GM10248 (cell line): ENCODE measurements at regions not wholly inside any gene's neighbourhood (a gene's known extent, or its start where the extent isn't known, plus 50 kb on each side); places are given as distances from the start of the nearest gene placed in this dataset.
"Not testable (repeated sequence)": the region's sequence is repeated elsewhere in the genome, so short reads cannot be mapped to it uniquely, and the experiment has no call there.

Experiments
- CTCF ChIA-PET: fragments of 300-600 bp; sonication (Branson Sonifier 250); formaldehyde crosslinking; extraction: SDS; loops from one replicate; lab custom pipeline; 2021; ENCODE audit warnings: antibody characterized with exemption; lab: Yijun Ruan, JAX
- POLR2A ChIA-PET: fragments of 350-650 bp; sonication (Branson Sonifier 250); formaldehyde crosslinking; extraction: SDS; loops from one replicate; lab custom pipeline; 2020; ENCODE audit warnings: antibody characterized with exemption; lab: Yijun Ruan, JAX
- DNase-seq: peaks from one replicate; pipeline ENCODE4 v3.0.0; 2012; ENCODE audit errors: extremely low spot score
- CTCF ChIP-seq: IDR thresholded peaks from 2 replicates; pipeline ENCODE4 v1.5.1; 2012; ENCODE audit warnings: mild to moderate bottlenecking, low read depth; ENCODE audit errors: extremely low read depth, missing control alignments, control extremely low read depth

GRCh38 chr2:36185624-36186023 is 170.0 kb upstream of the CRIM1 start:
- ChIA-PET CTCF (no interaction called here), POLR2A (no interaction called here)
- no peak for TF ChIP-seq CTCF
- no peak for DNase-seq

- no peak for DNase-seq
- ChIA-PET CTCF (no interaction called here), POLR2A (no interaction called here)
- no peak for TF ChIP-seq CTCF
Observed at GRCh38 chr2:36184848-36185247, 170.7 kb upstream of the CRIM1 start.

GRCh38 chr2:36180789-36181482 is 174.6 kb upstream of the CRIM1 start:
- CTCF ChIA-PET, DNase-seq, POLR2A ChIA-PET: not testable (repeated sequence)

GRCh38 chr2:36180293-36180692 is 175.3 kb upstream of the CRIM1 start:
- POLR2A ChIA-PET, CTCF ChIA-PET, DNase-seq: not testable (repeated sequence)

- POLR2A ChIA-PET, CTCF ChIA-PET, DNase-seq: not testable (repeated sequence)
Observed at GRCh38 chr2:36179668-36180269, 175.8 kb upstream of the CRIM1 start.

GRCh38 chr2:36178384-36178783 is 177.2 kb upstream of the CRIM1 start:
- TF ChIP-seq CTCF, result no peak
- ChIA-PET CTCF (no interaction called here), POLR2A (no interaction called here)
- no peak for DNase-seq

- TF ChIP-seq CTCF, result no peak
- POLR2A ChIA-PET, result no interaction called here
- no peak for DNase-seq
- CTCF ChIA-PET, result interaction anchor here (1.2 kb wide), 1 partner anchor 13 kb away, joined by 4 read pairs; no protein-coding TSS in a partner anchor
Observed at GRCh38 chr2:36177282-36177681, 178.3 kb upstream of the CRIM1 start.

- ChIA-PET POLR2A (no interaction called here), CTCF (no interaction called here)
- no peak for TF ChIP-seq CTCF
Observed at GRCh38 chr2:36174920-36175319, 180.7 kb upstream of the CRIM1 start.

More at GRCh38 chr2:36174920-36175319, 180.7 kb upstream of the CRIM1 start:
- no peak for DNase-seq
